Upper lobe of left lung (tissue), 6 donors: ENCODE measurements at regions not wholly inside any gene's neighbourhood (a gene's known extent, or its start where the extent isn't known, plus 50 kb on each side); places are given as distances from the start of the nearest gene placed in this dataset.

Experiments used
- ATAC-seq, 2 donors: fragments of 200-7000 bp; cut with Tn5 transposase; one replicate each; pipeline ENCODE4 v1.9.1; 2022; ENCODE audit warnings: mild to moderate bottlenecking in 2 of 2, moderate library complexity in 2 of 2; ENCODE audit not compliant: low FRiP score in 2 of 2
- DNase-seq, 2 donors: peaks; one replicate each; pipeline ENCODE4 v3.0.0-alpha.2; 2019 to 2020
- H3K27ac ChIP-seq, 4 donors: fragments of 200-600 bp; sonication (generic); one replicate each; pipeline ENCODE4 v1.5.1; 2016 to 2019
- H3K27me3 ChIP-seq, 4 donors: fragments of 200-600 bp; sonication (generic); one replicate each; pipeline ENCODE4 v1.5.1; 2017 to 2019
- H3K36me3 ChIP-seq, 4 donors: fragments of 200-600 bp; sonication (generic); one replicate each; pipeline ENCODE4 v1.5.1; 2016 to 2019
- H3K4me1 ChIP-seq, 4 donors: fragments of 200-600 bp; sonication (generic); one replicate each; pipeline ENCODE4 v1.5.1; 2018 to 2019
- H3K4me3 ChIP-seq, 4 donors: fragments of 200-600 bp; sonication (generic); one replicate each; pipeline ENCODE4 v1.5.1; 2017 to 2019; ENCODE audit warnings: mild to moderate bottlenecking in 2 of 4, moderate library complexity in 1 of 4
- H3K9me3 ChIP-seq, 4 donors: fragments of 200-600 bp; sonication (generic); one replicate each; pipeline ENCODE4 v1.5.1; 2018 to 2019
- CTCF ChIP-seq, 6 experiments: fragments of 450-650 bp in 4 of 6; fragments of 200-600 bp in 2 of 6; sonication (generic) in 2 of 6; IDR thresholded peaks; one replicate each; pipeline ENCODE4 v1.5.1; 2016 to 2019; ENCODE audit warnings: antibody characterized with exemption in 6 of 6
- EP300 ChIP-seq, 4 donors: sonication (generic); formaldehyde crosslinking; IDR thresholded peaks; one replicate each; pipeline ENCODE4 v1.5.1; 2017; ENCODE audit warnings: antibody characterized with exemption in 4 of 4, control low read depth in 2 of 4
- POLR2A ChIP-seq, 4 donors: fragments of 450-650 bp; IDR thresholded peaks; one replicate each; pipeline ENCODE4 v1.5.1; 2016 to 2017; ENCODE audit warnings: antibody characterized with exemption in 4 of 4, mild to moderate bottlenecking in 2 of 4
- POLR2AphosphoS5 ChIP-seq, 2 donors: sonication (generic); formaldehyde crosslinking; IDR thresholded peaks; one replicate each; pipeline ENCODE4 v1.5.1; 2017; ENCODE audit warnings: antibody characterized with exemption in 2 of 2
- WGBS, 2 donors: methylation state at CpG; one replicate each; pipeline ENCODE4 v1.1.5; 2017 to 2018; 5-methylcytosine and 5-hydroxymethylcytosine counted together
- donor health status: DM: no; HTN: no; CAD: no; lungs with moderate emphysema.
- donor health status: DM: no; HTN: yes; CAD: no; lungs with severe emphysema.

GRCh38 chr5:67481362-67481761 is 284.8 kb upstream of the CD180 start:
- H3K4me3 ChIP-seq = no peak overlapping the region
- H3K27ac ChIP-seq = no peak overlapping the region
- no peaks in the 10 kb centered on the region for H3K9me3 ChIP-seq
- no peak for ATAC-seq
- DNase-seq = no peak
- H3K27me3 ChIP-seq = no peaks in the 10 kb centered on the region
- 94 to 96% methylated on average over 1 of the region's 1 CpG for WGBS, 2 donors
- H3K4me1 ChIP-seq = no peaks in the 10 kb centered on the region
- no peaks in the 10 kb centered on the region for H3K36me3 ChIP-seq
- TF ChIP-seq POLR2A (IDR thresholded peaks at IDR 0.05) = no peak
- TF ChIP-seq POLR2AphosphoS5 (IDR thresholded peaks at IDR 0.05) = no peak
- TF ChIP-seq EP300 (IDR thresholded peaks at IDR 0.05) = no peak
- TF ChIP-seq CTCF (IDR thresholded peaks at IDR 0.05) = no peak

GRCh38 chr5:67478337-67478736 is 281.7 kb upstream of the CD180 start:
- no peaks in the 10 kb centered on the region for H3K27me3 ChIP-seq
- H3K4me3 ChIP-seq = no peak overlapping the region
- ATAC-seq = no peak
- DNase-seq = no peak
- no peaks in the 10 kb centered on the region for H3K9me3 ChIP-seq
- no peak overlapping the region for H3K27ac ChIP-seq
- TF ChIP-seq POLR2A (IDR thresholded peaks at IDR 0.05) = no peak
- no peak for TF ChIP-seq EP300 (IDR thresholded peaks at IDR 0.05)
- TF ChIP-seq CTCF (IDR thresholded peaks at IDR 0.05) = no peak
- TF ChIP-seq POLR2AphosphoS5 (IDR thresholded peaks at IDR 0.05) = no peak
- 78% methylated on average over 2 of the region's 2 CpGs for WGBS, 2 donors
- H3K36me3 ChIP-seq = no peaks in the 10 kb centered on the region
- no peaks in the 10 kb centered on the region for H3K4me1 ChIP-seq

GRCh38 chr5:67476995-67477394 is 280.4 kb upstream of the CD180 start:
- Histone ChIP-seq H3K4me3 (no peak overlapping the region), H3K27ac (no peak overlapping the region), H3K36me3 (no peaks in the 10 kb centered on the region), H3K9me3 (no peaks in the 10 kb centered on the region), H3K4me1 (no peaks in the 10 kb centered on the region), H3K27me3 (no peaks in the 10 kb centered on the region)
- ATAC-seq = no peak
- no peak for TF ChIP-seq EP300 (IDR thresholded peaks at IDR 0.05)
- no peak for TF ChIP-seq POLR2AphosphoS5 (IDR thresholded peaks at IDR 0.05)
- no peak for TF ChIP-seq CTCF (IDR thresholded peaks at IDR 0.05)
- TF ChIP-seq POLR2A (IDR thresholded peaks at IDR 0.05) = no peak
- 93% methylated on average over 1 of the region's 1 CpG for WGBS, 2 donors
- DNase-seq = no peak

GRCh38 chr5:67476531-67476930 is 279.9 kb upstream of the CD180 start:
- TF ChIP-seq POLR2AphosphoS5 (IDR thresholded peaks at IDR 0.05) (no peak), EP300 (IDR thresholded peaks at IDR 0.05) (no peak), CTCF (IDR thresholded peaks at IDR 0.05) (no peak), POLR2A (IDR thresholded peaks at IDR 0.05) (no peak)
- H3K36me3 ChIP-seq = no peaks in the 10 kb centered on the region
- DNase-seq (no peak), ATAC-seq (no peak)
- 56 to 62% methylated on average over 3 of the region's 3 CpGs for WGBS, 2 donors
- H3K4me3 ChIP-seq = no peak overlapping the region
- H3K27ac ChIP-seq = no peak overlapping the region
- no peaks in the 10 kb centered on the region for H3K4me1 ChIP-seq
- H3K9me3 ChIP-seq = no peaks in the 10 kb centered on the region
- H3K27me3 ChIP-seq = no peaks in the 10 kb centered on the region

GRCh38 chr5:67475489-67475888 is 278.9 kb upstream of the CD180 start:
- no peak overlapping the region for H3K4me3 ChIP-seq
- no peaks in the 10 kb centered on the region for H3K4me1 ChIP-seq
- WGBS, 2 donors = 77 to 78% methylated on average over 6 of the region's 6 CpGs
- DNase-seq = no peak
- no peaks in the 10 kb centered on the region for H3K27me3 ChIP-seq
- no peak for ATAC-seq
- no peaks in the 10 kb centered on the region for H3K9me3 ChIP-seq
- TF ChIP-seq EP300 (IDR thresholded peaks at IDR 0.05) (no peak), POLR2AphosphoS5 (IDR thresholded peaks at IDR 0.05) (no peak)
- H3K36me3 ChIP-seq = no peaks in the 10 kb centered on the region
- no peak overlapping the region for H3K27ac ChIP-seq
